ENCODE measurements at regions not wholly inside any gene's neighbourhood (a gene's known extent, or its start where the extent isn't known, plus 50 kb on each side); places are given as distances from the start of the nearest gene placed in this dataset.

- no peak for DNase-seq
Observed at GRCh38 chr2:157068237-157068636, 189.3 kb upstream of the GALNT5 start.

GRCh38 chr2:157075924-157076323, 181.6 kb upstream of the GALNT5 start:
- DNase-seq: no peak

DNA sequence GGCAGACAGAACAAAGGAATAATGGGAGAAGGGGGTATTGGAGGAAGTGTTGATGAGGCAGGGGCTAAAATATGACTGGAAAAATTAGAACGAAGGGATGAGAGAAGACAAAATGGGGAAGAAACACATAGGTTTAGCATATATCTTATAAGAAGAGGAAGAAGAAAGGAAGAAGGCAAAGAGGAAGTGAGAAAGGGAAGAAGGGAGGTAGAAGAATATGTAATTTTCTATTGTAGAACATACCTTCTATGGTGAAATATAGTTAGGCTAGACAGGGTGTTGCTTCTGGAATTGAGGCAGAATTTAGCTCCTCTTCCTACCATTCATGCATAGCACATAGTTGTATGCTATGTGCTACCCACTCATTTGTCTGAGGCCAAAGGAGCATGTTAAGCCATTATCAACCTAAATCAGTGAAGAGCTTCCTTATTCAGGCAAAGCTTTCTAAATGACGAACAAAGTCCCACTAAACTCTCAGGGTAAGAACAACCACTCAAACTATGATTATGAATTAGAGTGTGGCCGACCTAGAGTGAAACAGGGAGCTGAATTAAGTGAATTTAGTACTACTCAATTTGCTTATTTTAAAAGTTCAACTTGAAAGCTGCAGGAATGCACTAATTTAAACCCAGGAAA, 180.9 kb upstream of the GALNT5 start:
- no peak for DNase-seq

DNA sequence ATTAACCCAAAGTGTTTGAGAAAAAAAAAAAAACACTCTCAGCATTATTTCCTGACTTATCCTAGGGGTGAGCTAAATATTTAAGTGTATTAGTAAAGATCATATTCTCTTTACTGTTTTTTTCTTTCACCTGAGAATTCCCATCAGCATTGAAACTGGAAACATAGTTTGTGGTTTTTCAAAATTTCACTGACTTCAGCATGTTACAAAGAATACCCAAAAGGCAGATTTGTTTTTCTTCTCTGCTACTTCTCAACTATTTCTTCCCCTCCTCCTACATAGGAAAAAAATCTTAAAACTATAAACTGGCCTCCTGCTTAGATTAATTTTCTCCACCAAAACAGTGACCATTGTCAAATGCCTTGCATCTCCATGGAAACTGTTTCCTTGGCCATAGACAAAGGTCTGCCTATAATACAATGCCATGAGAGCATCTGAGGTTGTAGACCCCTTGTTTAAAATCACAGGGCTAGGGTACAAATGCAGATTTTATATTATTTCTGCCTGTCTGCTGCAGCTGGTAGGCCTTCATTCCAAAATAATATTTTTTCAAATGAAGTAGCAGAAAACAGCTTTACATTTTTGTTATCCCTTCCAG, 179.7 kb upstream of the GALNT5 start:
- DNase-seq: no peak

DNA sequence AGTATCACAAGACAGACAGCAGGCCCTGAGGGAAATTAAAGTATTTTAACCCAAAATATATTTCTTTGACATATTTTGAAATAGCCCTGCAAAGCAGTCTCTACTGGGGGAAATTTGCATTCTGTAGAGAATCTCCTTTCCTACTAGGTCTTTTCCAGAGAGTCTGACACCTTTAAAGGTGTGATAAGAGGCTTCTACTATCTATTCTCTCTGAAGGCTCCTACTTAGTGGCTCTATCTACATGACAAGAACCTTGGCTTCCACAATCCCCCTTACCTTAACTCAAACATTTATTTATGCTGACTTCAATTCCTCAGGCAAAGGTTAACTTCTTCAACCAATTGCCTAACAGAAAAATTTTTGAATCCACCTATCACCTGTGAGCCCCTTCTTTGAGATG, 174.6 kb upstream of the GALNT5 start:
- DNase-seq: no peak

GRCh38 chr2:157085522-157085921, 172.0 kb upstream of the GALNT5 start:
- no peak for DNase-seq

DNA sequence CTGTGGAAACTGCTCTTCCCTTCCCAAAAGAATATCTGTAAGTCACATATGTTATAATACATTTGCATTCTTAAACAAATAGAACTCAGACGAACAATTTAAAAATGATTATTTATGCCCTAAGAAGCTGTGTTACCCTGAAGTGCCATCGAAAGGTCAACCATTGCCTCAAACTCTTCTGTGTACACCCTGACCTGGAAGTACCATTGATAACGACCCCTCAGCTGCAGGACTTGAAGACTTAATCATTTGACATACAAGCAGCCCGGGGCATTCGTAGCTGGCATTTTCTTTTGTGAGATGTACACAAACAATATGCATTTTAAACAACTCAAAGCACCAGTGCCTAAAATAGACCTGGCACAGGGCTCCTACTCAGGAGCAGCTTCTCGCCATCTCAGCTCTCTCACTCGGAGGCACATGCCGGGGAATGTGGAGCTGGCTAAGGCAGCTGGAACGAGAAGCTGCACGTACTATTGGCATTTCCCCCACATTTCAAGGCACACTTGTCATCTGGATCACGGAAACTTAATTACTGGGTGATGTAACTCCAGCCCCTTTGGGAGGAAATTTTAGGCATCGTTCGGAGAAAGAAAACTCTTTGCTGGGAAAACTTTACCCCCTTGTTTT, 170.0 kb upstream of the GALNT5 start:
- no peak for DNase-seq

GRCh38 chr2:157093666-157094065, 163.8 kb upstream of the GALNT5 start:
- DNase-seq: no peak

GRCh38 chr2:157105372-157105771, 152.1 kb upstream of the GALNT5 start:
- DNase-seq: no peak

DNA sequence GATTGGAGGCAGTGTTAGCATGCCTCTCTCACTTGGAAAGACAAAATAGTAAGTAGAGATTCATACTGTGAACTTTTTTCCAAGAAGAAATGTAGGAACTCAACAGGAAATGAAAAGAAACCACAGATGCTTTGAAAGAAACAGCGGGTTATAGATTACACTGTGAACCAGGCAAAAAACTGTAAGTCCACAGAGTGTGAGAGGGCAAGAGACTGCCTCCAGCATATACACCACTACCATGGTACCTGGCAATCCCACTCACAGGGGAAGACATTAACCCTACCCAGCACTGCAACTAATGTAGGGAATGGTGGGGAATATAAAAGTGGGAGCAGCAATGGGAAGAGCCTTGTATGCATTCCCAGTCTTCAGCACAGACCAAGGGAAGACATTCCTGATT, 150.6 kb upstream of the GALNT5 start:
- no peak for DNase-seq

DNA sequence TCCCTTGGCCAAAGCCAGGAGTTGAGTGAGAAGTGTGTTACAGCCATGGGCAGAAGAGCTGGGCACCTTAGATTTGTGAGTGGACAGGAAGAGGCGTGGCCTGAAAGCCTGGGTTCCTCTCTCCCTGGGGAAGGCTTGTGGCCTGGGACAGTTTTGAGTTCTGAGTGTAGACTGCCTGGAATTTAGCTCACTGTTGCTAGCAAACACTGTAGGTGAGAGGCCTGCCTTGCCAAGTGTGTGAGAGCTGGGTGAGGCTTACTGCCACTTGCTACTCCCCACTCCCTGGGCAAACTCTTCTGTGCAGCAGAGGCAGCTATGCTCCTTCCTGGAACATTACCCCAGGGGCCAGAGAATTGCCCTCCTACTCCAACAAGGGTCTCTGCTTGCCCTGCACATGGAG, 150.0 kb upstream of the GALNT5 start:
- DNase-seq: peak; percentile 37

GRCh38 chr2:157107877-157108276, 149.6 kb upstream of the GALNT5 start:
- DNase-seq: peak; percentile 88

- DNase-seq: no peak
Observed at GRCh38 chr2:157122776-157123175, 134.7 kb upstream of the GALNT5 start.

GRCh38 chr2:157124731-157125130, 132.8 kb upstream of the GALNT5 start:
- DNase-seq: no peak

DNA sequence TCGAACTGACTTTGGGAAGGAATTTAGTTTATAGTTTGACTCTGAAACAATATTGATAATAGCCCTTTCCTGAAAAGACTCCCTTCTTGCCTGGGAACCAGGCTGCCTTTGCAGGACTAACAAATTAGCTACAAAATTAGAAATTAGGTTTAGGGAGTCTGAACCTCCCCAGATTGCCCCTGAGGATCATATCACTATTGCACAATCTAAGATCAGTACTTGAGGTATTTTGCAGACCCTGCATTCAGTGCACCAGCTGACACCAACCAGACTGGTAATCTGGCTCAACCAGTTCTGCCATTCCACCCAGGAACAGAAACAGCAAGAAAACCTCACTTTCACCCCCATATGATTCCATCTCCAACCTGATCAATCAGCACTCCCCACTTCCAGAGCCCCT, 131.8 kb upstream of the GALNT5 start:
- DNase-seq: no peak

GRCh38 chr2:157127249-157128012, 130.1 kb upstream of the GALNT5 start:
- DNase-seq: no peak

DNA sequence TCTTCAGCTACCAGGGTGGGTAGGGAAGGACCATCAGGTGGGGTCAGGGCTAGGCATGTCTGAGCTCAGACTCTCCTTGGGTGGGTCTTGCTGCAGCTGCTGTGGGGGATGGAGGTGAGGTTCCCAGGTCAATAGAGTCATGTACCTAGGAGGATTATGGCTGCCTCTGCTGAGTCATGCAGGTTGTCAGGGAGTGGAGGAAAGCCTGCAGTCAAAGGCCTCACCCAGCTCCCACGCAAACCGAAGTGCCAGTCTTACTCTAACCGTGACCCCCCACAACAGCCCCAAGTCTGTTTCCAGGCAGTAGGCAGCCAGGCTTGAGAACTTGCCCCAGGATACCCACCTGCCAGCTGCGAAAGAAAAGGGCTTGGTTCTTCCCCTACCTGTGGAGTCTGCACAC, 113.6 kb upstream of the GALNT5 start:
- no peak for DNase-seq

DNA sequence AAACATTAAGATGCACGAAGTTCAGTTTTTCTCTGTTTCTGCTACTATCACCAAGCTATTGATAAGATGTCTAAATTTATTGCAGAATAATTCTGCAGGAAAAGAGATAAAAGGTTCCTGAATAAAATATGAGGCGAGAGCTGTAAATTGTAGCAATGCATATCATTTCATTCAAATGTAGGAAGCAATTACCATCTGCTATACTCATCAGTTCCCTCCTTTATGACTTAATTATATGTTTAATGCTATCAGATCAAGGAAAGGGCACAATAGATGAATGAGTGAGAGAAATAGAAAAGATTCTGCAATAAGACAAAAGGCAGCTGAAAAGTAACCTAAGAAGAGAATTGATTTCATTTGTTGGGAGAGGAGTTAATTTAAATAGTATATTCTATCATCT, 108.2 kb upstream of the GALNT5 start:
- no peak for DNase-seq

GRCh38 chr2:157150747-157151146, 106.8 kb upstream of the GALNT5 start:
- no peak for DNase-seq

DNA sequence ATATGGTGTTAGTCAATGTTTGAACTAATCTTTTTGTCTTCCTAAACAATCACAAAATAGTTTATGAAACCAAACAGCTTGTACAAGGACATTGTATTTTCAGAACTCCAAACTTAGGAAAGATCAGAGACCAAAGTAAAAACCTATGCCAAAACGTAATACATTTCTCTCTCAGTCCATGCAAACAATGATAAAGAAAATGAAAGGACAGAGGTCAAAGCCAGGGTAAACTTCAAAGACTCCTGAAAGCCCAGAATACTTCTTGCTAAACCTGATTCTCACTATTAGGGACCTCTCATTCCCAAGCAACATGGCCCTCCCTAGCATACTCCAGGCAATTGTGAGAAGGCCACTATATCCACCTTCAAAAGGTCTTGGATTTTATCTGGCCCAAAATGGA, 105.1 kb upstream of the GALNT5 start:
- DNase-seq: no peak

- no peak for DNase-seq
Observed at GRCh38 chr2:157155992-157156391, 101.5 kb upstream of the GALNT5 start.

GRCh38 chr2:157158111-157158510, 99.4 kb upstream of the GALNT5 start:
- no peak for DNase-seq

DNA sequence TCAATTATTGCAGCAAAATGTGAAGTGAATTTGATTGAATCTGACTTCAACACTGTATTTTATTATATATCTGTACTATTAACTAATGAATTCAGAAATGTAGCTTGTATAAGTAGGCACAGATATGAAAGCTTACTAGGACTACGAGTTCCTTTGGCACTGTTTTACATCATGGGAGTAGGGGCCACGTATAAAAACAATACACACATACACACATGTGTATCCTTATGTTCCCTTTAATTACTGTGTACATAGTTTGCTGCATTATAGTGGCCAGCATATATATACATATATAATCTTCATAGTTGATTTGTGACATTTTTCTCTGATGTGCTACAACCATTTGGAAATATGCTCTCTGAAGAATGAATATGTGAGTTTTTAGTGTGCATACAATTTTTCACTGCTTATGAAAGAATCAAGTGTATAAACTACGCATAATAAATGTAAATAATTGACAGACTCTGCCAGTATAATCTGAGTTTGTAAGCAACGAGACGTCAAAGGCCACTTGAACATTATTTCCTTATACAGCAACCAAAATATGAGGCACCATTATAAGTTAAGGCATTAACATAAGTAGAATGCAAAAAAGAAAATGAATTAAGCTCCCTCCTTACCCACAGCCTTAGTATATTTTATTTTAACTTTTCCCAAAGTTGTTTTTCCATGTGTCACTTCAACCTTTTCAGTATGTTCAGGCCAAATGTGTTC, 98.1 kb upstream of the GALNT5 start:
- DNase-seq: no peak
